GM21529 (cell line): ENCODE measurements at regions not wholly inside any gene's neighbourhood (a gene's known extent, or its start where the extent isn't known, plus 50 kb on each side); places are given as distances from the start of the nearest gene placed in this dataset.

Source experiments
- ATAC-seq: cut with Tn5 transposase; IDR thresholded peaks from one replicate; pipeline ENCODE4 v1.9.1; 2021; ENCODE audit not compliant: unreplicated experiment

DNA sequence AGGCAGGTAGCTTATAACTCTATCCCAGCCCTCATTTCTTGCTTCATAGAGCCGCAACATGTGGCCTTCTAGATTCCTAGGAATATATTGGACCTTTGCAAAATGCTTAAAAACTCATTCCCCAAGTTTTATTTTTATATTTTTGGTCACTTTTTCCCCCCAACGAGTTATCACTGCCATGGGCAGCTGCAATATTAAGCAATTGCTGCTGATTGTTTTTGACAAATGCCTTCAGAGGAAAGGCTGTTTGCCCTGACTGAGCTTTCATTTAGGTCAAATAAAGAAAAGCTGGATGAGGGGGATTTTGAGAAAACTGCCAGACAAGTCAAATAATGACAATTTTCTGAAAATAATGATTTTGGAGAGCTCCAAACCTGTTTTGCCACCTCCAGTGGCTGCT lies 976.9 kb upstream of the MBL2 start:
- no peak for ATAC-seq

DNA sequence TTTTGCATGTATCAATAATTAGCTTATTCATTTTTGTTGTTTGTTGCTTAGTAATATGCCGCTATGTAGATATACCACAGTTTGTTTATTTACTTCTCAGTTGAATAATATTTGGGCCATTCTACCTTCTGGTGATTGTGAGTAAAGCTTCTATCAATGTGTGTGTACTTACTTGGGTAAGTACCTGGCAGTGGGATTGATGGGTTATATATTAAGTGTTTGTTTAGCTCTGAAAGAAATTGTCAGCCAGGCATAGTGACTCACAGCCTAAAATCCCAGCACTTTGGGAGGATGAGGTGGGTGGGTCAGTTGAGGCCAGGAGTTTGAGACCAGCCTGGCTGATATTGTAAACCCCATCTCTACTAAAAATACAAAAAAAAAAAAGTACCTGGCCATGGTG lies 975.7 kb upstream of the MBL2 start:
- no peak for ATAC-seq

DNA sequence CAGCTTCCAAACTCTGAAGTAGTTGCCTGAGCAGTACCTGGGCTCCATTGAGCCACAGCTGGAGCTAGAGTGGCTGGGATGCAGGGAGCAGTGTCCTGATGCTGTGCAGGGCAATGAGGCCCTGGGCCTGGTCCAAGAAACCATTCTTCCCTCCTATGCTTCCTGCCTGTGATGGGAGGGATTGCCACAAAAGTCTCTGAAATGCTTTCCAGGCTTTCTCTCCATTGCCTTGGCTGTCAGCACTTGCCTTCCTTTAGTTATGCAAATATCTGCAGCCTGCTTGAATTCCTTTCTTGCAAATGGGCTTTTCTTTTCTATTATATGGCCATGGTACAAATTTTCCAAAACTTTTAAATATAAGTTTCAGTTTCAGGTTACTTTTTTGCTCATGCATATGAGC lies 972.2 kb upstream of the MBL2 start:
- ATAC-seq = no peak

DNA sequence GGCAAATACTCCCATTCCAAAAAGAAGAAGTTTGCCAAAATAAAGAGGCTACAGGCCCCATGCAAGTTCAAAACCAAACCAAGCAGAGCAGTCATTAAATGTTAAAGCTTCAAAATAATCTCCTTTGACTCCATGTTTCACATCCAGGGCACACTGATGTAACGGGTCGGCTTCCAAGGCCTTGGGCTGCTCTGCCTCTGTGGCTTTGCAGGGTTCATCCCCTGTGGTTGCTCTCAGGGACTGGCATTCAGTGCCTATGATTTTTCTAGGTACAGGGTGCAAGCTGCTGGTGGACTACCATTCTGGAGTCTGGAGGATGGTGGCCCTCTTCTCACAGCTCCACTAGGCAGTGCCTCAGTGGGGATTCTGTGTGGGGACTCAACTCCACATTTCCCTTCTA lies 971.6 kb upstream of the MBL2 start:
- no peak for ATAC-seq

DNA sequence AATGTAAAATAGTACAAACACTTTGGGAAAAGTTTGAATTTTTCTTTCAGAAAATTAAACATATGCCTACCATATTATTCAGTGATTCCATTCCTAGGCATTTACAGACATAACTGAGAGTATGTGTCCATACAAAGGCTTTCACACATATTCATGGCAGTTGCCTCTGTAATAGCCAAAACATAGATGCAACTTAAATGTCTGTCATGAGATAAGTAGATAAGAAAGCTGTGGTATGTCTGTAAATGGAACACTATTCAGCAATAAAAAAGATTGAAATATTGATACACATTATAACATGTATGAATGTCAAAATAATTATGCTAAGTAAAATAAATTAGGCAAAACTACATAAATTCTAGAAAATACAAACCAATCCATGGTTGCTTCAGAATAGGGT lies 964.5 kb upstream of the MBL2 start:
- ATAC-seq = no peak

DNA sequence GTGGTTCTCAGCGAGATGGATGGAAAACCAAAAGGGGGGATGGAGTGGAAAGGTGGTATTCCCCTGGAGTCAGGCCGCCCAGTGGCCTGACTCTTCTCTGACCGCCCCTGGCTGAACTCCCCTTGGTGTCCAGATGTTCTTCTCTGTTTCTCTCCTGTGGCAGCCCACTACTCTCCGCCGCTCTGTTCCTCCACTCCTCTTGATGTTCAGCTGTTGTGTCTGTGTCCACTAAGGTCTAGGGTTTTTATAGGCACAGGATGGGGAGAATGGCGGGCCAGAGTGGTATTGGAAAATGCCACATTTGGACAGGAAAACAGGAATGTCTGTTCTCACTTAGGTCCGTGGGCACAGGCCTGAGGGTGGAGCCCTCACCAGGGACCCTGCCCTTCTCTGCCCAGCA lies 954.3 kb upstream of the MBL2 start:
- no peak for ATAC-seq

DNA sequence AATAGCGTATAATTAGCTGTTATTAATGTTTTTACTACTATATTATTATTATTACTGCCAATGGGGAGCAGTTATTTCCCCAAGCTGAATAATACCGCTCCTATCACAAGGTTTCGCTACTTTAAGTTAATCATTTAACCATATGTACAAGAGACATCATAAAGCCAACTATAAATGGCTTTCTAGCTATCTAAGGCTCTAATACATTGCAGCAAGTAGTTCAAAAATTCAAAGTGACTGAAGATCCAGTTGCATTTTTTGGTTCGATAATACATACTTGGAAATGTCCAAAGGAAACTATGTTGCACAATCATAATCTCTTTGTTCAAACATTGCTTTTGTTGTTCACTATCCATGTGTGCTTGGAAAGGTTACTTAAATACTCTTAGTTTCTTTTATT lies 952.0 kb upstream of the MBL2 start:
- ATAC-seq = no peak

DNA sequence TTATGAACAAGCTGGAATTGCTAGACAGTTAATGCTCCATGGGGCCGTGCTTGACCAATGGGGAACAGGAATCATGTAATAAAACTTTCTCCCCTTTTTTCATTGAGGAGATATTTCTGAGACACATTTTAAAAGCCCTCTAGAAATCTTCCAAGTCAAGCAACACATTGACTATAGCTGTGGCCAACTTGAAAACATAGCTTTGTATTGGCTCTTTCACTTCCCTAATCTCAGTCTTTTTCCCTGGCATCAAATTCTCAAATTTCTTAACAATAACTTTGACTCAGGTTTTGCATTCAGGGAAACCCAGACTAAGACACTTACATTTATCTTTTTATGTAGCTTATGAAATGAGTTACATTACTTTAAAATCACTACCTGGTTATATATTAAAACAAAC lies 947.1 kb upstream of the MBL2 start:
- no peak for ATAC-seq

DNA sequence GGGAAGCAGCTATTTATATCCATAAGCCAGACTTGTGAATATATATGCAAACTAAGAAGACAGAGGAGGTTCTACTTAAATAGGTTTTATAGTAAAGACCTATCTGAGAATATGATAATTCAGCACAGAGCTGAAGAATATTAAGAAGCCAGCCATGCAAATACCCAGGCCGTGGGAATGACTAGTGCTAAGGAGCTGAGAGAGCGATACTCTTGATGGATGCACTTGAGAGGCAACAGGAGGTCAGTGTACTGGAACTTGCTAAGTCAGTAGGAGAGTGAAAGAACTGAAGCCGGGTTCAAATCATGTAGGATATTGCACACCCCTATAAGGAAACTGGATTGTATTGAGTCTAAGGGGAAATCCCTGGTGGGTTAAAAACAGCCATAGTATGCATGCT lies 943.6 kb upstream of the MBL2 start:
- no peak for ATAC-seq

DNA sequence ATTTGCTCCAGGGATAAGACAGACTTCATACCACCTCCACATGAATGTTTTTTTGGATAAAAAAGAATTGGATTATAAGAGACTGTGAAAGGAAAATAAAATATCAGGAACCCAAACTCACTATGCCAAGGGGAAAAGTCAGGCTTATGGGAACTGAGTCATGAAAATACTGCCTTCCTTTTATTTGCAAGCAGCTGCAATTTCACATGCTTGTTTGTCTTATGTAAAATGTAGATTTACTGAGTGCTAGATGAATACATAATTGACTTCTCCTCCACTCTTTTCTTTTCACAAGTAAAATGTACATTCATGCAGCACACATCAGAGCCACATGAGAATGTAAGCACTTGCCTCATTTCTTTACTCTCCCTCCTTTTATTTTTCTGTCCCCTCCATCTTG lies 940.8 kb upstream of the MBL2 start:
- ATAC-seq = no peak

DNA sequence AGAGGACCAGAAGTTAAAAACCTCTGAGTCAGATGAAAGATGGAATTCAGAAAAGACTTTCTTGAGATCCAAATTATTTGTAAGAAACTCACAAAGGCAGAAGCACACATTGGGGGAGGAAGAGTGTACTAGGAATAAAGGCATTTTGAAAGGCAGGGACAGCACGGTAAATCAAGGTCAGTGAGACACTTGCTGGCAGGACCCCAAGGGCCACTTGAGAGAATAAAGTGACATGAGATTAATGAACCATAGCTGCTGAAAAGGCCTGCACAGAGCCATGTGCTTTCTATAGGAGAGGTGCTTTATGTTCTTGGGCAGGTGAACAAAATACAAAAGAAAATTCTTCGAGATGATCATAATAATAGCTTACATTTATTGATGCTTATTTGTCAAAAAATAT lies 929.9 kb upstream of the MBL2 start:
- ATAC-seq = no peak

DNA sequence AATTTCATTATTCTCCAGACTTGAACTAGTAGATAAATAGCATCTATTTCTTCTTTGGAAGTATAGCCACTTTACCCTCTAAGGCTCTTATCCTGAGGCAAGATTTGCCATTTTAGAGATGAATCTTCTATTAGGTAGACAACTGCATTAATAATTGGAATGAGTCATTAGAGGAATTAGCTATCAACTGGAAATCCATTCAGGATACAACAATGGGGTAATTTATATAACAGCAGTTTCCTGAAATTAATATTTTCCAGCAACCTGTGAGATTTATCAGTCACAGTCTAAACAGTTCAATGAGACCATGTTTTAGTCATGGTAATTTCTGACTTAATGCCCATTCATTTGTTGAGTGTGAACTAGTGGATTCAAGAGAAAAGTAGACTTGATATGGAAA lies 928.6 kb upstream of the MBL2 start:
- ATAC-seq = no peak

DNA sequence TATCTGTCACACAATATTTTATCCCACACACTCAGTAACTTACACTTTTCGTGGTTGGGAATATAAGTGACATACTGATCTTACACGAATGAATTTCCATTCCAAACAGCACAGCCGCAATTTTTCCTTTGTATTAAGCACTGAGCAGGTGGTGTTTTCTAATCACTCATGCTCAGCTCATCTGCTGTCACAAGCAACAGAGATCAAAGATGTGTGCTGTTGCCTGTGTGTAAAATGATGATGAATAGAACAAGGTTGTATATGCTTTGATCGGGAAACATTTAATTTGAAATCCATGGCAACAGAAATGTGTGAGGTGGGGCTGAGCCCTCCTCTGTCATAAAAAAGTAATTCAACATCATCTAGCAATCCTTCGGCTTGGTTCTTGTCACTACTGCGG lies 927.7 kb upstream of the MBL2 start:
- ATAC-seq = no peak

DNA sequence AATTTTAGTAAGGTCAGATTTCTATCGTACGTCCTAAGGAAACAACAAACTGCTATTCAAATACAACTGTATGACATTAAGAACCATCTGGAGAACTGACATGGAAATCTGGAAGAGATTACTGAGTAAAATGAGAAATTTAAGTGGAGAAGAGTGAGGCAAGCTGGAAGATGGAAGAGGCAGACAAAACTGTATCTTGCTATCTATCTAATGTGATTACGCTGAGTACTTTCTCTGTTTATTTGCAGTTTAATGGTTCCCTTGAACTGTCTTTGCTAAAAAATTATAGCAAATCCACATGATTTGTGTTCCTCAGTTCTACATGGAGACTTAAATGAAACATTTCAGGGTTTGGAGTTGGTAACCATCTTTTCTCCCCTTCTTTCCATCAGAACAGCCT lies 927.1 kb upstream of the MBL2 start:
- no peak for ATAC-seq

DNA sequence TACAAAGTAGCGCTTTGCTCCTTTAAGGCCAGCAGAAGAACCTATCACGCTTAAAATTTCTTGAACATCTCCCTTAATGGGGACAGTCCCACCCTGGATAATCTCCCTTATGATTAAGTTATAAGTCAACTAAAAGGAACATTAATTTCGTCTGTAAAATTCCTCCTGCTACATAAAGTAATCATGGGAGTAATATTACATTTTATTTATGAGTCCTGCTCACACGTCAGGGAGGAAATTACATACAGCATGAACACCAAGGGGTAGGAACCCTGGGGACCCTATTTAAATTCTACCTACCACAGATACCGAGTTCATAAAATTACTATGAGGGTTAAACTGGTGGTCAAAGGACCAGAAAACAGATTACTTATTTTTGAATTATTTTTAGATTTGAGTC lies 926.6 kb upstream of the MBL2 start:
- ATAC-seq = no peak

DNA sequence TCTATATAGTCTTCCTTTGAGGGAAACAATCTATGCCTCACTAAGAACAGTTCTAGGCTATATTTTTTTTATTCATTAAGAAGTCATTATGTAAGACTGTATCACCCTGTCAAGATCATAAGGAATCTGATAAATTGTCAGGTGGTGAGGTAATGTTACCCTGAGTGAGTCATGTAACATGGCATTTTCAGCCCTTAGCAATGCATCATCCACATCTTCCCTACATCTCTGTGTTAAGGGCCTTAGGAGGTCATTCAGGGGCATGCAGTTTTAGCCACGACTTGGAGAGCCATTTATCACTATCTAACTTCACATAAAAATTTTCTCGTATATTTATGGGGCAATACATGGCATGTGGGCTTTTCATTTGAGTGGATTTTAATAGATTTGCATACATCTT lies 924.5 kb upstream of the MBL2 start:
- no peak for ATAC-seq

DNA sequence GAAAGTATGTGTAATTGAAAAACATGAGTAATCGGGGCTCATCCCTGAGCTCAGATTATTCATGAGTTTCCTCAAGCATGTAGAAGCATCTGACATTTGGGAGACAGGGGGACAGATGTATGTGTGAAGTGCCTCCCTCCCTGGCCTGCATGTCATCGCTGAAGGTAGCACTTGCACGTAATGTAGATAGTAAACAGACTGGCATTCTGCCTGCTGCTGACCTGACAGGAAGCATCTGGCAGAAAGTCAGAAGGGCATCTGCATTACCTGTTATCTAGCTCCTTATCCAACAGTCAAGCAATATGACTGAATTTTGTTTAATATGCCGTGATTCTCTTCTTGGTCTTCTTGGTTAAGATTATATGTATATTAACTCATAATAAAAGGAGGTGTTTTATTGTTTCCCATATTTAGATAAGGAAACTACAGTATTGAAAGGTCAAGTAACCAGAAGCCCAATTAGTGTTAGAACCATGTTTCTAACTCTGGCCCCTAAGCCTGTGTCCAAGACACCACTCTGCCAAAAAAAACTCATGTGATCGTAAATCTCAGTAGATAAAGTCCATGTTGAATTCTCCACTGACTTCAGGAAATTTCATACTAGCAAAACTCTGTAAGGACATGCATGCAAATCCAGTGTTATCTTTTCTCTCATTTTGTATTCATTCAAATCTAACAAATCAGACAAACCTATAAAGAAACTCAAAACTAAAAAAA lies 918.1 kb upstream of the MBL2 start:
- ATAC-seq = no peak

DNA sequence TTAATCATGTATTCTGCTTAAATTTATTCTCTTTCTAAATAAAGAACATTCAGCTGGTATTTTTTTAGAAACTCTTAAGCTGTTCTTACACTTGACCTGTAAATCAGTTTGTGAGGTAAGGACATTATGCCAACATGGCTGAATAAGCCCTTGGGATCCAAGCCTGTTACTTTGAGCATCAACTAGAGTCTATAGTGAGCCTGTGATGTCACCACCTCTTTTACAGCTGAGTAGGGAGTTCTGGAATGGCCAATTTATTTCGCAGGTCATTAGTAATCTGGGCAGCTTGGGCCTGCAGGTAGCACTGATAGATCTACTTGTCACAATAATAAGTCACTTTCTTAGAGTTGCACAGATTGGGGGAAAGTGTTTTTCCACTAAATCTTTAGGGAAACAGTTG lies 915.2 kb upstream of the MBL2 start:
- no peak for ATAC-seq

DNA sequence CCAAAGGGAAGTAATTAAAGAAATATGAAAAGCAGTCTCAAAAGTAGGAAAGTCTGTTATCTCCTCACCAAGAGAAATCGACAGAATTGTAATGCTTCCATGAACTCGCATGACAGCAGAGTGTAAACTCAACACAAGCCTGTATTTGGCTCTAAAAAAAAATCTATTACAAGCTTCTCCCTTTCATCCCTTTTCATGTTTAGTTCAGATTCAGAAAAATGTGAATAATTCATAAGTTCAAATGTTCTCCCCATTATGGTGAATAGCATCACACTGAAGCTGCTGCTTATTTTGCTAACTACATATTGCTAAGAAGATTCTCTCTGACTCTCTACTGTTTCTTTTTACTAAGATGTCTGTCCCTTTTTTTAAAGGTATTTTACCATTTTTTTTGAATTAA lies 910.3 kb upstream of the MBL2 start:
- no peak for ATAC-seq

DNA sequence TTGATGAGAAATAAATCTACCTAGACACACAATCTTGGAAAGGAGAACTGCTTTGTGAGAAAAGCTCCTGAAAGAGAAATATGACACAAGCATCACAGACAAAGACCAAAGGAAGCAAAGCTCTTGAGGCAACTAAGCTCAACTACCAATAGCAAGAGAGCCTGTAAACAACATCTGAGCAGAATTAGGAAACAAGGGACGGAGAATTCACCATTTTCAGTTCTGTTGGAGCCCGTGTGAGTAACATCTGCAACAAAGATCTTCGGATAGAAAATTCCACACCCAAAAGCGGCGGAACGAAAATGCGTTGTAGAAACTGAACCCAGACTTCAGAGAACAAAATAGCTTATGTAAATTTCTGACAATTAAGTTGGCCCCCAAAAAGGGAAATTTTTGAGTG lies 909.9 kb upstream of the MBL2 start:
- no peak for ATAC-seq

DNA sequence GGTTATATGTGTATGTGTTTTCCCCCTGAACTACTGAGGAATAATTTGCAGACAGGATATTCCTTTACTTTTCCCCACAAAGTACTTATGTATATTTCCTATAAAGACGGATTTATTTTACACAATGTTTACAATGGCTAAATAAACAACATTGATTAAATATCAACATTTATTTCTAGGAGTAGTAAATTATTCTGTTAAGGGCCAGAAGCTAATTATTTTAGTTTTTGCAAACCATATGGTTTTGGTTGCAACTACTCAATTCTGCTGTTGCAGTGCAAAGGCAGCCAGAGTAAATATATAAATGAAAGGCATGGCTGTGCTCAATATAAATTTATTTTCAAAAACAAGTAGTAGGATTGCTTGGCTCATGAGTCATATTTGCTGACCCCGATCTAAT lies 907.1 kb upstream of the MBL2 start:
- no peak for ATAC-seq

DNA sequence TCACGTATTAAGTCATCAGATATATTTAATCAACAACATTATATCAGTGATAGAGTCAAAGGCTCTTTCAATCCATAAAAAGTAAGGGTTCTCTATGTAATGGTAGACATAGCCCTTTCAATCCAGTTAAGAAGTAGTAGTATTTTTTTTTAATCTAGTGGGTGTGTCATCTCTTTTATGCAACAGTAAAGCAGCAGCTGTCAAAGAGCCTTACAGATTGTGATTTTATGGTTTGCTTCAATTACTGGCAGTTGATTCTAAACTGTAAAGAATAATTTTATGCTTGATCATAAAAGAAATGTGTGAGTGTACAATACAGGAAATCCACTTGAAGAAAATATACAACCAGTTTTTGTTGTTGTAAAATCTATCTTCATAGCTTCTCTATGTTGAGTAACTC lies 902.6 kb upstream of the MBL2 start:
- ATAC-seq = no peak

DNA sequence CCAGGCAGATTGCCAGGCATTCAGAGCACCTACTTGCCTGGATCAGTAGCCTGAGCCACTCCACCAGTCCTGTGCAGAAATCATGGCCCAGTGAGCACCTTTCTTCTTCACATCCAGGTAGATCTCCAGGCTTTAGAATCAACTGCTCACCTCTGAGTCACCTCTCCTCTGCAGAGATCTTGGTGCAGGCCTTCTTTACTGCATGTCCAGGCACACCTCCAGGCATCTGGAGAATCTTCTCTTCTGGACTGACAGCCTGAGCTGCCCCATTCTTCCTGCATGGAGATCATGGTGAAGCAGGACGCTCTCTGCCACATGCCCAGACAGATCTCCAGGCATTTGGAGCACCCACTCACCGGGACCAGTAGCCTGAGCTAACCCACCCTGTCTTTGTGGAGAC lies 894.5 kb upstream of the MBL2 start:
- ATAC-seq = no peak
